Kidney epithelial cell (primary cell): ENCODE measurements at regions not wholly inside any gene's neighbourhood (a gene's known extent, or its start where the extent isn't known, plus 50 kb on each side); places are given as distances from the start of the nearest gene placed in this dataset.

Experiments
- DNase-seq: peaks from one replicate; pipeline ENCODE4 v3.0.0-alpha.2; 2010; ENCODE audit warnings: low read depth
- H3K27me3 ChIP-seq: 2 replicates; pipeline ENCODE4 v1.6.0; 2011; ENCODE audit warnings: low read length; ENCODE audit not compliant: control insufficient read depth, insufficient read depth
- H3K36me3 ChIP-seq: 2 replicates; pipeline ENCODE4 v1.5.1; 2011; ENCODE audit warnings: low read length; ENCODE audit not compliant: control insufficient read depth, insufficient read depth
- H3K4me3 ChIP-seq: 2 replicates; pipeline ENCODE4 v1.5.1; 2011; ENCODE audit warnings: low read depth, mild to moderate bottlenecking, control low read depth, low read length
- TF ChIP-seq, protein P1 (sequence below): IDR thresholded peaks from 2 replicates; pipeline ENCODE4 v1.5.1; 2011; ENCODE audit warnings: mild to moderate bottlenecking, moderate library complexity, low read length, control low read depth, inconsistent platforms; ENCODE audit not compliant: insufficient read depth, poor library complexity, severe bottlenecking

DNA sequence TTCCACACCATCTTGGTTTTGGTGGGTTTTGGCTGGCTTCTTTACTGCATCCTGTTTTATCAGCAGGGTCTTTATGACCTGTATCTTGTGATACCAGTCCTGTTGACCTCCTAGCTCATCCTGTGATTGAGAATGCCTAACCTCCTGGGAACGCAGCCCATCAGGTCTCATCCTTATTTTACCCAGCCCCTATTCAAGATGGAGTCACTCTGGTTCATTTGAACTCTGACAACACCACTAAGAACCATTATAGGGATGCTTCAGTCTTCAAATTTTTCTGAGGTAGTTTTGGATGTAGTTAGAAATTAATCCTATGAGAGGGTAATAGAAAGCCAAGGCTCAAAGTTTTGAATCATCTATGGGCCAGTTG, 287.8 kb upstream of the SLC39A10 start:
- TF ChIP-seq, protein P1, sequence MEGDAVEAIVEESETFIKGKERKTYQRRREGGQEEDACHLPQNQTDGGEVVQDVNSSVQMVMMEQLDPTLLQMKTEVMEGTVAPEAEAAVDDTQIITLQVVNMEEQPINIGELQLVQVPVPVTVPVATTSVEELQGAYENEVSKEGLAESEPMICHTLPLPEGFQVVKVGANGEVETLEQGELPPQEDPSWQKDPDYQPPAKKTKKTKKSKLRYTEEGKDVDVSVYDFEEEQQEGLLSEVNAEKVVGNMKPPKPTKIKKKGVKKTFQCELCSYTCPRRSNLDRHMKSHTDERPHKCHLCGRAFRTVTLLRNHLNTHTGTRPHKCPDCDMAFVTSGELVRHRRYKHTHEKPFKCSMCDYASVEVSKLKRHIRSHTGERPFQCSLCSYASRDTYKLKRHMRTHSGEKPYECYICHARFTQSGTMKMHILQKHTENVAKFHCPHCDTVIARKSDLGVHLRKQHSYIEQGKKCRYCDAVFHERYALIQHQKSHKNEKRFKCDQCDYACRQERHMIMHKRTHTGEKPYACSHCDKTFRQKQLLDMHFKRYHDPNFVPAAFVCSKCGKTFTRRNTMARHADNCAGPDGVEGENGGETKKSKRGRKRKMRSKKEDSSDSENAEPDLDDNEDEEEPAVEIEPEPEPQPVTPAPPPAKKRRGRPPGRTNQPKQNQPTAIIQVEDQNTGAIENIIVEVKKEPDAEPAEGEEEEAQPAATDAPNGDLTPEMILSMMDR: no peak
- Histone ChIP-seq H3K4me3 (no peak overlapping the region), H3K27me3 (no peaks in the 10 kb centered on the region), H3K36me3 (no peaks in the 10 kb centered on the region)
- DNase-seq: no peak

GRCh38 chr2:195368249-195369217, 288.5 kb upstream of the SLC39A10 start:
- TF ChIP-seq, protein P1: no peak
- Histone ChIP-seq H3K36me3 (no peaks in the 10 kb centered on the region), H3K27me3 (no peaks in the 10 kb centered on the region), H3K4me3 (no peak overlapping the region)
- DNase-seq: no peak

DNA sequence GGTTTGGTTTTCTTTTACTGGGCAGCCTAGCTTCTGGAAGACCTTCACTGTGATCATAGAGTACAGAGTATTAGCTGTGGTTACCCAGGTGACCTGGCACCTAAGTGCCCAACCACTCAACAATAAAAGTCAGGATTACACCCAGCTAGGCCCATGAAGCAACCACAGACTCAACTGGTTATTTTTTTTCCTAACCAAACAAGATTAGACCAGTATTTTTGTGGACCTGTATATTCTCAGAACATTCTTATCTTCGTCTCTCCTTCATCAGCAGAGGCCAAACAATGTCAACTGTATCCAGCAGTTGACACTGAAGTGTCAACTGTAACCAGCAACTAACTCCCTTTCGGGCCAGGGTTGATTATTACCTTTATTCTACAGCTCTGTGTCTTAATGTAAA, 289.2 kb upstream of the SLC39A10 start:
- no peak for DNase-seq
- no peak overlapping the region for H3K4me3 ChIP-seq
- H3K36me3 ChIP-seq: no peaks in the 10 kb centered on the region
- TF ChIP-seq, protein P1: no peak
- H3K27me3 ChIP-seq: no peaks in the 10 kb centered on the region

DNA sequence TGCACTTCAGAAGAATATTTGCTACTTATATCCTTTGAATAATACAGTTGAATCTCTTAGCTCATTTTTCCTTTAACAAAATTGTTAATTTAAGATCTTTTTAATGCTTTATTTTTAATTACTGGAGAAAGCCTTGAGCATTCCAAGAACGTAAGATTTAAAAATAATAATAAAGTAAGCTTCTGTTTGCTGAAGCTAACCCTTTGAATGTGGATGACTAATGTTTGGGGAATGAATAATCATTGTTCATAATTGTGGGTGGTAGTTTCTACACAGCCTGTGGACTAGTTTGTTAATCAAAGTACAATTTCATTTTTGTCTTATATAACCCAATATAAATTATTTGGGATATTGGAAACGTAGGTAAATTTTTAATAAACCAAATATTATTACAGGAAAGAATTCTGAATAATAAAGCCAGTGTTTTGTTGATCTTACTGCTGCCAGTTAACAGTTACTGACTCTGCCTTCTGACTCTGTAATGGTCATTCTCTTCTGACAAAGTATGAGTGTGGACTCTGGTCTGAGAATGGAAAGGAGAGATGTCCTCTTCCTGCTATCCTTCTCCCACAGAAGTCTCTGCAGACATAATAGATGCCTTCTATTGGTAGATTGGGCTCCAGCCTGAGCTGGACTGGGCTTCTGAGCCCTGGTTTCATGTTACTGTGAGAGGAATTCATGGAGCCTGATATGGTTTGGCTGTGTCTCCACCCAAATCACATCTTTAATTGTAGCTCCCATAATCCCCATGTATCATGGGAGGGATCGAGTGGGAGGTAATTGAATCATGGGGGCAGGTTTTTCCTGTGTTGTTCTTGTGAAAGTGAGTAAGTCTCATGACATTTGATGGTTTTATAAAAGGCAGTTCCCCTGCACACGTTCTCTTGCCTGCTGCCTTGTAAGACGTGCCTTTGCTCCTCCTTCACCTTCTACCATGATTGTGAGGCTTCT, 292.7 kb upstream of the SLC39A10 start:
- H3K4me3 ChIP-seq: no peak overlapping the region
- no peak for DNase-seq
- H3K36me3 ChIP-seq: no peaks in the 10 kb centered on the region
- H3K27me3 ChIP-seq: no peaks in the 10 kb centered on the region
- TF ChIP-seq, protein P1: no peak

GRCh38 chr2:195363496-195363895, 293.5 kb upstream of the SLC39A10 start:
- DNase-seq: no peak
- no peak overlapping the region for H3K4me3 ChIP-seq
- no peaks in the 10 kb centered on the region for H3K27me3 ChIP-seq
- TF ChIP-seq, protein P1: no peak
- no peaks in the 10 kb centered on the region for H3K36me3 ChIP-seq
